ENCODE measurements at regions not wholly inside any gene's neighbourhood (a gene's known extent, or its start where the extent isn't known, plus 50 kb on each side); places are given as distances from the start of the nearest gene placed in this dataset.

DNA sequence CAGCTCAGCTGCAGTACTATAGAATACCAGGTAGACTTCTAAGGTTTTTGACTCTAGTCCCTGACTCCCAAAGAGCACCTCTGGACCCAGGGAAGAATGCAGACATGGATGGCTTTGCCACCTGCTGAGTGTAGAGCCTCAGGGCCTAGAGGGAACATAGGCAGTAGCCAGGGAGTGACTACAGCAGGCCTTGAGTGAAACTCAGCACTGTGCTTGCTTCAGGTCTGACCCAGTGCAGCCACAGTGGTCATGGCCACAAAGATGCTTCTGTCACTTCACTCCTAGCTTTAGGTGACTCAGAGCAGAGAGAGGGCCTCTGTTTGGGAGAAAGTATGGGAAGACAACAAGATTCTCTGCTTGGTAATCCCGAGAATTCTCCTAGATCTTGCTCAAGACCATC is 162.2 kb upstream of the ITGA4 start:
- Mint-ChIP-seq H3K9me3 (ENCODE audit: unreplicated experiment) (no peaks in the 10 kb centered on the region), H3K36me3 (ENCODE audit: low read depth, unreplicated experiment) (no peaks in the 10 kb centered on the region), H3K27me3 (ENCODE audit: unreplicated experiment) (no peaks in the 10 kb centered on the region), H3K4me3 (ENCODE audit: unreplicated experiment) (no peak overlapping the region), H3K4me1 (ENCODE audit: unreplicated experiment) (no peaks in the 10 kb centered on the region), H3K27ac (ENCODE audit: unreplicated experiment) (no peak overlapping the region)
- no peak for DNase-seq (ENCODE audit: low spot score)
- no peak for TF ChIP-seq CTCF (IDR thresholded peaks at IDR 0.05; ENCODE audit: unreplicated experiment)

DNA sequence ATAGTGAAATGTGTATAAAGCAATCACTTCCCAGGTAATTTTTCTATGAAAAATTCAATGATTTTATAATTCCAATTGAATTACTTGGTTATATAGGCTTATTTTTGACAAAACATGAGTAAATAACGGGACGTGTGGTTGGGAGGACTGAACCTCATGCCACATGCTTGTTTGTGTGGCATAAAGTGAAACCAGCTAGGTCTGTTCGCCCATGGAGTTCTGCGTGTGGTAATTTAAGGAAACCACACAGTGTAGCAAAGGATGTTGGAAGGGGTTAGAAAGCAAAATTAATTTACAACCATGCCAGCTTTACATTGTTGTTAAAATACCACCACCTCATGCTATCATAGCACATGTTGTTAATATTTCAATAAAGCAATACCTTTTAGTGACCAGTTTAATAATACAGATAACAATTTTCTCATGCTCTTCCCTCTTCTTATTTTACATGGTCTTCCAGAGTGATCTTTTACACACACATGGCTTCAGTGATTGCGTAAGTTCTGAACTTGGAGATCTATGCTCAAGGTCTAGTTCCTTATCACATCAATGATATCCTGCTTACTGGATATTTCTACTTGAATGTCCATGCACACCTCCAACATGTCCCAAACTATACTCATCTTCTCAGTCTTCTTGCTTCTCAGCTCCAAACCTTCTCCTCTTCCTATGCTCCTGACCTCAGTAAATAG is 156.4 kb upstream of the ITGA4 start:
- Mint-ChIP-seq H3K9me3 (ENCODE audit: unreplicated experiment) (no peaks in the 10 kb centered on the region), H3K27ac (ENCODE audit: unreplicated experiment) (no peak overlapping the region), H3K36me3 (ENCODE audit: low read depth, unreplicated experiment) (no peaks in the 10 kb centered on the region), H3K27me3 (ENCODE audit: unreplicated experiment) (peaks cover 1% of the 10 kb centered on the region), H3K4me3 (ENCODE audit: unreplicated experiment) (no peak overlapping the region), H3K4me1 (ENCODE audit: unreplicated experiment) (no peaks in the 10 kb centered on the region)
- no peak for TF ChIP-seq CTCF (IDR thresholded peaks at IDR 0.05; ENCODE audit: unreplicated experiment)
- no peak for DNase-seq (ENCODE audit: low spot score)

DNA sequence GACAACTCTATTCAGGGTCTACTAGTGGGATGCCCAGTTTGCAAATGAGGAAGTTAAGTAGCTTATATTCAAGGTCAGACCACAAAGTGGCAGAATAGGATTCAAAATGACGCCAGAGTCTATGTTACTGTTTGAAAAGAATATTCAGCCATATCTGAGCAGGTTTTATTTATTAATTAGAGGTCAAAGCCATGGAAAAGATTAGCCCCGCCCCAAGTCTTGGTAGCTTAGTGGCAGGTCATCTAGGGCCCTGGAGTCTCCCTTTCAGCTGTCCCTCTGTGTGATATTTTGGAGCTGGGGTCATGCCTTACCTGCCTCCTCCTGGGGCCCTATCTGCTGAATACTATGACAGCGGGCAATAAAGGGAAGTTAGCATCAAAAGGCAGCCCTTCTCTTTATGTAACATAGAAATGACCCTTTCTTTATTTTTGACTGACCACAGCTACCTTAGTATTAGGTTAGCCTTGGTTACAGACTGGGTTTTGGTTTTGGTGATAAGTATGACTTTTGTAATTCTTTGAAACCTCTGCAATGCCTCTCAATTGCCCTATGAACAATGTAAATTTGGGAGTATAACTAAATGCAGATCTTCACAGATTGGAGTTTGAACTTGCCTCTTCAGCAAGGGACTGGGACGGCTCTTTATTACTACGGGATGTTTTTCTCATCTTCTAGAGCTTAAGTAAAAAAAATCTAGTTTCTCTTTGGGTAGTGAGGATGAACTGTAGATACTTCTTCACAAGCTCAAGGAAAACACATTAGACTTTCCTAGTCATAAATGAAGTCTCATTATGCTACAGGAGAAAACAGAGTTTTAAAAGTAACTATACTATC is 153.0 kb upstream of the ITGA4 start:
- TF ChIP-seq CTCF (IDR thresholded peaks at IDR 0.05; ENCODE audit: unreplicated experiment), result no peak
- H3K36me3 Mint-ChIP-seq (ENCODE audit: low read depth, unreplicated experiment), result no peaks in the 10 kb centered on the region
- H3K27ac Mint-ChIP-seq (ENCODE audit: unreplicated experiment), result no peak overlapping the region
- DNase-seq (ENCODE audit: low spot score), result no peak
- H3K4me3 Mint-ChIP-seq (ENCODE audit: unreplicated experiment), result no peak overlapping the region
- H3K27me3 Mint-ChIP-seq (ENCODE audit: unreplicated experiment), result peaks cover 1% of the 10 kb centered on the region
- H3K4me1 Mint-ChIP-seq (ENCODE audit: unreplicated experiment), result no peaks in the 10 kb centered on the region
- H3K9me3 Mint-ChIP-seq (ENCODE audit: unreplicated experiment), result no peaks in the 10 kb centered on the region

DNA sequence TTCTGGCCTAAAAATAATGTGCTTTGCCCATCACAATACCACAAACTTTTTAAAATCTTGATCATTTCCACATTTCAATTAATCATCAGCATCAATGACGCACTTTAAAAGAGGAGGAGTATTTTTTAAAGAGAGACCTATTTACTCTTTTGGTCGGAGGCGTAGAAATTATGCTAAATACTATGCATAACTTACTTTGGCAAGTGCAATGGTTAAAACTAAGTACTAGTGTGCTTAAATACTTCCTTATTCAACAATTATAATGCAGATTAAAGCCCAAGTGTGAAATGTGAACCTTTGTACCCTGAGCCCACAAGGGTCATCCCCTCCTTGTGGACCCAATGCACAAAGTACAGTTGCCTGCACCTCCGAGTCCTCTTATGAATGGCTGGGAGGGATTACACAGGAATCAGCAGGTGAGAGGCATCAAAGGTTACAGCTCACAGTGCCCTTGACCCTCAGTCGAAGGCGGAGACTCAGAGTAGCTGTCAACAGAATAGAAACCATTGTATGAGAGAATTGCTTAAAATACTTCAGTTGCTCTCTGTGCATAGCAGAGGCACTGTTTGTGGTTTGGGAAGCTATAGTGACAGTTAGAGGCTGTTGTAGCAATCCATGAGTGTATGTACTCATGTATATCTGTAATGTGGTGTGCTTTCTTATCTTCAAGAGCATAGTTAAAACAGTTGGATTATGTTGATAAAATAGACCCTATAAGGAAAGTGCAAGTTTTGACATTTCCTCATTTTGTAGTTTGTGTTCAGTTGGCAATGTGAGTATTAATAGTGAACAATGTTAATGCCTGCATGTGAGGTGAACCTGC is 151.7 kb upstream of the ITGA4 start:
- H3K9me3 Mint-ChIP-seq (ENCODE audit: unreplicated experiment), result no peaks in the 10 kb centered on the region
- H3K4me1 Mint-ChIP-seq (ENCODE audit: unreplicated experiment), result no peaks in the 10 kb centered on the region
- H3K4me3 Mint-ChIP-seq (ENCODE audit: unreplicated experiment), result no peak overlapping the region
- no peak for TF ChIP-seq CTCF (IDR thresholded peaks at IDR 0.05; ENCODE audit: unreplicated experiment)
- H3K27me3 Mint-ChIP-seq (ENCODE audit: unreplicated experiment), result no peaks in the 10 kb centered on the region
- H3K27ac Mint-ChIP-seq (ENCODE audit: unreplicated experiment), result no peak overlapping the region
- DNase-seq (ENCODE audit: low spot score), result no peak
- no peaks in the 10 kb centered on the region for H3K36me3 Mint-ChIP-seq (ENCODE audit: low read depth, unreplicated experiment)
